Neuronal stem cell (in vitro differentiated cells): ENCODE measurements at regions not wholly inside any gene's neighbourhood (a gene's known extent, or its start where the extent isn't known, plus 50 kb on each side); places are given as distances from the start of the nearest gene placed in this dataset.
A peak's percentile ranks its signal among the peaks of the same experiment; 100 is the strongest.

Source experiments
- DNase-seq: peaks from one replicate; pipeline ENCODE4 v3.0.0-alpha.2; 2013; ENCODE audit warnings: low spot score
- H2AFZ ChIP-seq: one replicate; pipeline ENCODE4 v1.6.1; 2013; ENCODE audit warnings: mild to moderate bottlenecking, low read length, inconsistent platforms
- H2AK5ac ChIP-seq: 2 replicates; pipeline ENCODE4 v1.6.1; 2013; ENCODE audit warnings: low read depth, mild to moderate bottlenecking, inconsistent platforms, low read length, moderate library complexity, mixed read lengths
- H2BK120ac ChIP-seq: 2 replicates; pipeline ENCODE4 v1.6.1; 2013; ENCODE audit warnings: low read depth, mild to moderate bottlenecking, inconsistent platforms, low read length, moderate library complexity, mixed read lengths
- H2BK12ac ChIP-seq: one replicate; pipeline ENCODE4 v1.6.1; 2013; ENCODE audit warnings: low read length, inconsistent platforms
- H2BK15ac ChIP-seq: 2 replicates; pipeline ENCODE4 v1.6.1; 2013; ENCODE audit warnings: mild to moderate bottlenecking, low read length, inconsistent platforms, mixed read lengths
- H2BK5ac ChIP-seq: one replicate; pipeline ENCODE4 v1.6.1; 2013; ENCODE audit warnings: inconsistent platforms, mild to moderate bottlenecking, low read length, moderate library complexity
- H3K14ac ChIP-seq: one replicate; pipeline ENCODE4 v1.6.1; 2013; ENCODE audit warnings: low read length, inconsistent platforms
- H3K18ac ChIP-seq: 2 replicates; pipeline ENCODE4 v1.6.1; 2013; ENCODE audit warnings: low read length, inconsistent platforms
- H3K23ac ChIP-seq: 2 replicates; pipeline ENCODE4 v1.6.1; 2013; ENCODE audit warnings: low read depth, mild to moderate bottlenecking, mixed read lengths, low read length, inconsistent platforms; ENCODE audit not compliant: poor library complexity
- H3K27ac ChIP-seq: replicated peaks from 3 replicates; pipeline ENCODE4 v1.5.1; 2013; ENCODE audit warnings: low read length, inconsistent platforms
- H3K27me3 ChIP-seq, 3 experiments: 2 replicates each; pipeline ENCODE4 v1.6.1; 2013; ENCODE audit warnings: low read length in 3 of 3, mild to moderate bottlenecking in 2 of 3, inconsistent platforms in 1 of 3, low read depth in 1 of 3, mixed read lengths in 1 of 3, moderate library complexity in 1 of 3; ENCODE audit not compliant: control insufficient read depth in 3 of 3, insufficient read depth in 3 of 3
- H3K36me3 ChIP-seq, 2 donors: replicated peaks in 1 of 2; 2 replicates each; pipeline ENCODE4 v1.6.1; 2013; ENCODE audit warnings: low read length in 2 of 2; ENCODE audit not compliant: control insufficient read depth in 2 of 2, insufficient read depth in 2 of 2
- H3K4ac ChIP-seq: 2 replicates; pipeline ENCODE4 v1.6.1; 2013; ENCODE audit warnings: inconsistent platforms, mild to moderate bottlenecking, low read length, moderate library complexity
- H3K4me1 ChIP-seq, 2 donors: 1 replicate in 1 of 2; 2 replicates in 1 of 2; pipeline ENCODE4 v1.6.1; 2013; ENCODE audit warnings: low read length in 2 of 2, low read depth in 1 of 2; ENCODE audit not compliant: control insufficient read depth in 2 of 2, insufficient read depth in 1 of 2
- H3K4me2 ChIP-seq: one replicate; pipeline ENCODE4 v1.6.1; 2013; ENCODE audit warnings: mild to moderate bottlenecking, low read length, inconsistent platforms; ENCODE audit not compliant: insufficient read depth, poor library complexity, severe bottlenecking
- H3K4me3 ChIP-seq, 2 donors: 2 replicates each; pipeline ENCODE4 v1.5.1; 2013; ENCODE audit warnings: low read length in 2 of 2, mild to moderate bottlenecking in 2 of 2, inconsistent platforms in 1 of 2, moderate library complexity in 1 of 2
- H3K79me1 ChIP-seq: one replicate; pipeline ENCODE4 v1.6.1; 2013; ENCODE audit warnings: low read depth, mild to moderate bottlenecking, inconsistent platforms, low read length, moderate library complexity
- H3K9ac ChIP-seq: one replicate; pipeline ENCODE4 v1.6.1; 2013; ENCODE audit warnings: mild to moderate bottlenecking, low read depth, low read length, inconsistent platforms; ENCODE audit not compliant: poor library complexity
- H3K9me3 ChIP-seq, 2 donors: replicated peaks in 1 of 2; 2 replicates each; pipeline versions ENCODE3 to v1.6.1; 2013; ENCODE audit warnings: low read length in 2 of 2, mild to moderate bottlenecking in 2 of 2, inconsistent platforms in 1 of 2, low read depth in 1 of 2, mixed read lengths in 1 of 2, moderate library complexity in 1 of 2; ENCODE audit not compliant: control insufficient read depth in 2 of 2, insufficient read depth in 1 of 2
- H4K8ac ChIP-seq: one replicate; pipeline ENCODE4 v1.6.1; 2013; ENCODE audit warnings: low read depth, mild to moderate bottlenecking, inconsistent platforms, low read length, moderate library complexity
- H4K91ac ChIP-seq: one replicate; pipeline ENCODE4 v1.6.1; 2013; ENCODE audit warnings: low read length, low read depth, mild to moderate bottlenecking, inconsistent platforms; ENCODE audit not compliant: poor library complexity
- WGBS, 2 donors: extraction: QIAGEN DNeasy Blood & Tissue Kit; methylation state at CpG; one replicate each; pipeline ENCODE4 v1.1.7; 2013; ENCODE audit warnings: missing lambda C conversion rate in 2 of 2, mixed read lengths in 1 of 2; ENCODE audit not compliant: insufficient read length in 2 of 2, insufficient replicate concordance in 1 of 2; ENCODE audit errors: extremely low coverage in 2 of 2; 5-methylcytosine and 5-hydroxymethylcytosine counted together

- H3K14ac ChIP-seq, result no peak overlapping the region
- no peak overlapping the region for H2AK5ac ChIP-seq
- H3K27ac ChIP-seq, result no peak overlapping the region
- H3K9me3 ChIP-seq, result no peaks in the 10 kb centered on the region
- H3K79me1 ChIP-seq, result no peaks in the 10 kb centered on the region
- H2BK120ac ChIP-seq, result no peak overlapping the region
- H3K9ac ChIP-seq, result no peak overlapping the region
- no peak overlapping the region for H2AFZ ChIP-seq
- H3K18ac ChIP-seq, result no peak overlapping the region
- no peak overlapping the region for H3K23ac ChIP-seq
- H3K4ac ChIP-seq, result no peak overlapping the region
- H4K91ac ChIP-seq, result no peak overlapping the region
- no peaks in the 10 kb centered on the region for H3K27me3 ChIP-seq
- H2BK12ac ChIP-seq, result no peak overlapping the region
- no peak overlapping the region for H3K4me3 ChIP-seq
- H2BK5ac ChIP-seq, result no peak overlapping the region
- no peak for DNase-seq
- no peak overlapping the region for H4K8ac ChIP-seq
- H2BK15ac ChIP-seq, result no peak overlapping the region
- no peak overlapping the region for H3K4me2 ChIP-seq
- H3K36me3 ChIP-seq, result no peaks in the 10 kb centered on the region
- no peaks in the 10 kb centered on the region for H3K4me1 ChIP-seq
Observed at GRCh38 chr2:80778704-80779103, 474.2 kb upstream of the LRRTM1 start.

DNA sequence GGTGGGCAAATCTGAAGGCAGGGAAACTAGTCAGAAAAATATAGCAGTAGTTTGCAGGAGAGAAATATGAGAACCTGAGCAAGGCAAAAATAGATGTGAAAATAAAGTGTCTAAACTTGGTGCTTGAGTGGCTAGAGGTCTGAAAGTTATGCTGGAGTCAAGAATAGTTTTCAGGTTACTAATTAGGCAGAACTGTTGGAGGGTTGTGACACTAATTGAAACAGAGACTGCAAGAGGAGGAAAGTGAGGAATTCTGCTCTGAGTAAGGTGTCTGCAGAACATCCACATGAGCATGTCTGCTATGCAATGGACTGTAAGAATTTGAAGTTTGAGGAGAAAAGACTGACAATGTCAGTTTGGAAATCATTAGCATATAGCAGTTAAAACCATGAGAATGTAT lies 444.0 kb upstream of the LRRTM1 start:
- H3K4me1 ChIP-seq, result no peaks in the 10 kb centered on the region
- H3K4ac ChIP-seq, result no peak overlapping the region
- no peak overlapping the region for H3K23ac ChIP-seq
- H3K9me3 ChIP-seq, result no peaks in the 10 kb centered on the region
- H3K14ac ChIP-seq, result no peak overlapping the region
- no peaks in the 10 kb centered on the region for H3K79me1 ChIP-seq
- H3K4me3 ChIP-seq, result no peak overlapping the region
- H3K36me3 ChIP-seq, result no peaks in the 10 kb centered on the region
- H2AFZ ChIP-seq, result no peak overlapping the region
- no peaks in the 10 kb centered on the region for H3K27me3 ChIP-seq
- H2BK15ac ChIP-seq, result no peak overlapping the region
- DNase-seq, result no peak
- no peak overlapping the region for H2BK120ac ChIP-seq
- no peak overlapping the region for H2BK5ac ChIP-seq
- no peak overlapping the region for H4K8ac ChIP-seq
- no peak overlapping the region for H3K4me2 ChIP-seq
- no peak overlapping the region for H3K27ac ChIP-seq
- no peak overlapping the region for H2AK5ac ChIP-seq
- no peak overlapping the region for H3K18ac ChIP-seq
- H3K9ac ChIP-seq, result no peak overlapping the region
- H4K91ac ChIP-seq, result no peak overlapping the region
- no peak overlapping the region for H2BK12ac ChIP-seq

DNA sequence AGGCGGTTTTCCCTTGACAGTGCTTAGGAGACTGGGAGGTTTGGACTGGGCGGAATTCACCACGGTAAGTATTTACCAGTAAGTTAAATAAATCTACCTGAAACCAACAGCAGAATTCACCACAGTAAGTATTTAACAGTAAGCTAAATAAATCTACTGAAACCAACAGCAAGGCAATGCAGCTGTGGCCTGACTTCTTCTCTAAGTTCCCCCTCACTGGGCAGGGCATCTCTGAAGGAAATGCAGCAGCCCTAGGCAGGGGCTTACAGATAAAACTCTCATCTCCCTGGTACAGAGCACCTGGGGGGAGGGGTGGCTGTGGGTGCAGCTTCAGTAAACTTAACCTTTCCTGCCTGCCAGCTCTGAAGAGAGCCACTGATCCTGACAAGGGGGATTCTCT lies 432.5 kb upstream of the LRRTM1 start:
- Histone ChIP-seq H4K8ac (no peak overlapping the region), H3K4me2 (no peak overlapping the region), H3K79me1 (no peaks in the 10 kb centered on the region), H2BK120ac (no peak overlapping the region), H3K9me3 (no peaks in the 10 kb centered on the region), H3K27ac (no peak overlapping the region), H3K23ac (no peak overlapping the region), H4K91ac (no peak overlapping the region), H3K4me1 (no peaks in the 10 kb centered on the region), H3K14ac (peak overlapping the region; percentile 25), H3K27me3 (no peaks in the 10 kb centered on the region), H3K18ac (no peak overlapping the region), H2BK15ac (no peak overlapping the region), H2AK5ac (no peak overlapping the region), H3K4me3 (no peak overlapping the region), H3K9ac (no peak overlapping the region), H2BK12ac (no peak overlapping the region), H3K36me3 (no peaks in the 10 kb centered on the region), H2BK5ac (no peak overlapping the region), H2AFZ (no peak overlapping the region), H3K4ac (no peak overlapping the region)
- WGBS, 2 donors, result no CpG with 5 or more reads among the region's 3 CpGs
- DNase-seq, result no peak

GRCh38 chr2:80725001-80725400 lies 420.4 kb upstream of the LRRTM1 start:
- Histone ChIP-seq H2BK12ac (no peak overlapping the region), H3K27ac (no peak overlapping the region), H2AFZ (no peak overlapping the region), H3K18ac (no peak overlapping the region), H3K14ac (no peak overlapping the region), H2BK5ac (no peak overlapping the region), H3K4ac (no peak overlapping the region), H3K9ac (no peak overlapping the region), H3K23ac (no peak overlapping the region), H2BK15ac (no peak overlapping the region), H2AK5ac (no peak overlapping the region), H4K91ac (no peak overlapping the region), H4K8ac (no peak overlapping the region), H2BK120ac (no peak overlapping the region), H3K36me3 (no peaks in the 10 kb centered on the region), H3K79me1 (no peaks in the 10 kb centered on the region), H3K4me1 (no peaks in the 10 kb centered on the region), H3K27me3 (no peaks in the 10 kb centered on the region), H3K4me2 (no peak overlapping the region), H3K9me3 (no peaks in the 10 kb centered on the region), H3K4me3 (no peak overlapping the region)
- DNase-seq, result no peak
- WGBS, 2 donors, result no CpG with 5 or more reads among the region's 1 CpG
